ENCODE measurements at regions not wholly inside any gene's neighbourhood (a gene's known extent, or its start where the extent isn't known, plus 50 kb on each side); places are given as distances from the start of the nearest gene placed in this dataset.

- WGBS = 47% methylated on average over 1 of the region's 1 CpG
- H3K4me3 ChIP-seq = no peak overlapping the region
These were observed 105.4 kb downstream of the DDIT4L start for GRCh38 chr4:100084892-100085291.

DNA sequence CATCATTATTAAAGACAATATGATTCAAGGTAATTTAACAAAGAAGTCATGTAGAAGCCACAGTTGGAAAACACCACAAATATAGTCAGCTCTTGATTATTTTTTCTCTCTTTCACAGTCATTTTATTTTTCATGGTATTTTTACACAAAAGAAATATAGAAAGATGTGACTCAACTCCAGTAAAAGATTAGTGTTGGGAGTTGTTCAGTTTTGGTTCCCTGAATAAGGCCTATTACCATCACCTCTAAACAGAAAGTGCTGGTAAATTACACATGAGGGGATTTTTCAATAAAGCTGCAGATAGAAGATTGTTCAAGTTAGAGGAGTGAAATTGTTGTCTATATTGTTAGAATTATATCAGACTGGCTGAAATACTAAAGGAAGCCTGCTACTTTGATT, 107.0 kb downstream of the DDIT4L start:
- intact Hi-C loops (cut with DNase I) = no loop called here
- Histone ChIP-seq H3K4me1 (no peaks in the 10 kb centered on the region), H3K27me3 (no peaks in the 10 kb centered on the region), H3K36me3 (no peaks in the 10 kb centered on the region), H3K4me3 (no peak overlapping the region), H3K27ac (replicated peaks in 1 of 4) (no peak overlapping the region), H3K9me3 (no peaks in the 10 kb centered on the region)
- no peak for DNase-seq (ENCODE audit: extremely low spot score)
- TF ChIP-seq, protein P1, sequence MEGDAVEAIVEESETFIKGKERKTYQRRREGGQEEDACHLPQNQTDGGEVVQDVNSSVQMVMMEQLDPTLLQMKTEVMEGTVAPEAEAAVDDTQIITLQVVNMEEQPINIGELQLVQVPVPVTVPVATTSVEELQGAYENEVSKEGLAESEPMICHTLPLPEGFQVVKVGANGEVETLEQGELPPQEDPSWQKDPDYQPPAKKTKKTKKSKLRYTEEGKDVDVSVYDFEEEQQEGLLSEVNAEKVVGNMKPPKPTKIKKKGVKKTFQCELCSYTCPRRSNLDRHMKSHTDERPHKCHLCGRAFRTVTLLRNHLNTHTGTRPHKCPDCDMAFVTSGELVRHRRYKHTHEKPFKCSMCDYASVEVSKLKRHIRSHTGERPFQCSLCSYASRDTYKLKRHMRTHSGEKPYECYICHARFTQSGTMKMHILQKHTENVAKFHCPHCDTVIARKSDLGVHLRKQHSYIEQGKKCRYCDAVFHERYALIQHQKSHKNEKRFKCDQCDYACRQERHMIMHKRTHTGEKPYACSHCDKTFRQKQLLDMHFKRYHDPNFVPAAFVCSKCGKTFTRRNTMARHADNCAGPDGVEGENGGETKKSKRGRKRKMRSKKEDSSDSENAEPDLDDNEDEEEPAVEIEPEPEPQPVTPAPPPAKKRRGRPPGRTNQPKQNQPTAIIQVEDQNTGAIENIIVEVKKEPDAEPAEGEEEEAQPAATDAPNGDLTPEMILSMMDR (IDR thresholded peaks at IDR 0.05) = no peak
- TF ChIP-seq POLR2A (IDR thresholded peaks at IDR 0.05; ENCODE audit: low read depth) (no peak), POLR2AphosphoS5 (IDR thresholded peaks at IDR 0.05) (no peak), EP300 (IDR thresholded peaks at IDR 0.05) (no peak)

More at GRCh38 chr4:100084892-100085291, 105.4 kb downstream of the DDIT4L start:
- Histone ChIP-seq H3K9me3 (no peaks in the 10 kb centered on the region), H3K27me3 (no peaks in the 10 kb centered on the region), H3K27ac (replicated peaks in 1 of 4) (no peak overlapping the region), H3K4me1 (no peaks in the 10 kb centered on the region), H3K36me3 (no peaks in the 10 kb centered on the region)
- DNase-seq (ENCODE audit: extremely low spot score) = no peak
- intact Hi-C loops (cut with DNase I) = loop anchor here (5.0 kb wide), 1 partner anchor 1618 kb away; no protein-coding TSS in a partner anchor
- TF ChIP-seq POLR2A (IDR thresholded peaks at IDR 0.05; ENCODE audit: low read depth) (no peak), POLR2AphosphoS5 (IDR thresholded peaks at IDR 0.05) (no peak), EP300 (IDR thresholded peaks at IDR 0.05) (no peak)
- TF ChIP-seq, protein P1 (IDR thresholded peaks at IDR 0.05) = no peak

DNA sequence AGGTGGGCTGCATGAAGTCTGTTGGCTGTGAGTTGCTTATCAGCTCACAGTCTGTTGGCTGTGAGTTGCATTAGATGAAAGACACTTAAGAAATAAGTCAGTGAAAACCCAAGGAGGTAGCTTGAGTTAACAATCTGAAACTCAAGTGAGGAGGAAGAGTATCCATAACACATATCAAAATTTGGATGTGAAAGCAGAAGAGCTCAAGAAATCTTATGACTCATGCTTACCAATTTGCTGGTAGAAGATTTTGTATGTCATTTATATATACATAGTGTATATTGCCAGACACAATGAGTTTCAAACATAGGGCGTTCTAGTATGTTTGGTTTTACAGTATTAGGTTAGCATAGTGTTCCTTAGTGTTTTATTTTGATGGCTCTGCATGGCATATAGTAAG, 107.4 kb downstream of the DDIT4L start:
- intact Hi-C loops (cut with DNase I) = no loop called here
- H3K4me3 ChIP-seq = no peak overlapping the region
- H3K27me3 ChIP-seq = no peaks in the 10 kb centered on the region
- TF ChIP-seq POLR2AphosphoS5 (IDR thresholded peaks at IDR 0.05) (no peak), POLR2A (IDR thresholded peaks at IDR 0.05; ENCODE audit: low read depth) (no peak), EP300 (IDR thresholded peaks at IDR 0.05) (no peak)
- TF ChIP-seq, protein P1 (IDR thresholded peaks at IDR 0.05) = no peak
- H3K36me3 ChIP-seq = no peaks in the 10 kb centered on the region
- H3K4me1 ChIP-seq = no peaks in the 10 kb centered on the region
- 83% methylated on average over 1 of the region's 1 CpG for WGBS
- H3K27ac ChIP-seq (replicated peaks in 1 of 4) = no peak overlapping the region
- no peaks in the 10 kb centered on the region for H3K9me3 ChIP-seq
- DNase-seq (ENCODE audit: extremely low spot score) = no peak

GRCh38 chr4:100081491-100081890, 108.8 kb downstream of the DDIT4L start:
- no peak for DNase-seq (ENCODE audit: extremely low spot score)

More at GRCh38 chr4:100081491-100081890, 108.8 kb downstream of the DDIT4L start:
- no peaks in the 10 kb centered on the region for H3K4me1 ChIP-seq
- no peaks in the 10 kb centered on the region for H3K27me3 ChIP-seq
- TF ChIP-seq POLR2A (IDR thresholded peaks at IDR 0.05; ENCODE audit: low read depth) = no peak
- TF ChIP-seq POLR2AphosphoS5 (IDR thresholded peaks at IDR 0.05) = no peak
- TF ChIP-seq, protein P1 (IDR thresholded peaks at IDR 0.05) = no peak
- TF ChIP-seq EP300 (IDR thresholded peaks at IDR 0.05) = no peak
- WGBS = 70% methylated on average over 1 of the region's 1 CpG
- no peak overlapping the region for H3K4me3 ChIP-seq
- intact Hi-C loops (cut with DNase I) = no loop called here
- H3K9me3 ChIP-seq = no peaks in the 10 kb centered on the region
- no peak overlapping the region for H3K27ac ChIP-seq (replicated peaks in 1 of 4)
- no peaks in the 10 kb centered on the region for H3K36me3 ChIP-seq
